K562 (cell line): ENCODE measurements at regions not wholly inside any gene's neighbourhood (a gene's known extent, or its start where the extent isn't known, plus 50 kb on each side); places are given as distances from the start of the nearest gene placed in this dataset.

Experiments
- ATAC-seq: fragments of 200-7000 bp; cut with Tn5 transposase; 3 replicates; pipeline ENCODE4 v1.9.1; 2020; ENCODE audit warnings: moderate library complexity
- BruUV-seq: library from RNA; stranded (reverse); fragments of 400-500 nt; replicated peaks from 2 replicates; lab custom pipeline; 2021; lab: Mats Ljungman, UMichigan
- CTCF ChIA-PET: fragments of 300-600 bp; formaldehyde crosslinking; extraction: SDS; loops from one replicate; lab custom pipeline; 2021; ENCODE audit warnings: low intra/inter-chr PET ratio; lab: Yijun Ruan, JAX
- POLR2A ChIA-PET: fragments of 300-600, 350-650 bp; sonication (Branson Sonifier 250); formaldehyde crosslinking; extraction: SDS; loops from one replicate; lab custom pipeline; 2021; ENCODE audit warnings: antibody characterized with exemption, inconsistent platforms; lab: Yijun Ruan, JAX
- DNase-seq, 4 experiments: peaks; one replicate each; pipeline versions ENCODE4 v3.0.0 to v3.0.0-alpha.2; 2011 to 2018; ENCODE audit warnings: low spot score in 3 of 4, mixed read lengths in 3 of 4; ENCODE audit errors: extremely low read depth in 1 of 4
- FAIRE-seq: peaks from 2 replicates; lab custom pipeline; 2011; peaks lifted over from hg19 to GRCh38; lab: Jason Lieb, UNC
- H2AFZ ChIP-seq: 2 replicates; pipeline ENCODE4 v1.6.0; 2011; ENCODE audit warnings: low read depth, low read length, control low read depth, inconsistent platforms
- H3K27ac ChIP-seq: fragments of 200-600 bp; 3 replicates; pipeline ENCODE4 v1.8.0; 2011; ENCODE audit warnings: low read depth, mild to moderate bottlenecking, control low read depth, inconsistent platforms, low read length, moderate library complexity, mixed read lengths; ENCODE audit errors: extremely low read depth
- H3K27me3 ChIP-seq, 2 experiments: fragments of 300-600 bp in 1 of 2; 2 replicates in 1 of 2; 3 replicates in 1 of 2; pipeline versions ENCODE4 v1.6.0 to v1.8.0; 2011; ENCODE audit warnings: inconsistent platforms in 2 of 2, low read length in 2 of 2, mild to moderate bottlenecking in 1 of 2, mixed read lengths in 1 of 2, moderate library complexity in 1 of 2; ENCODE audit not compliant: control insufficient read depth in 2 of 2, insufficient read depth in 2 of 2
- H3K36me3 ChIP-seq: fragments of 300-600 bp; 3 replicates; pipeline ENCODE4 v1.8.0; 2011; ENCODE audit warnings: mild to moderate bottlenecking, low read length, inconsistent platforms; ENCODE audit not compliant: control insufficient read depth, insufficient read depth
- H3K4me1 ChIP-seq, 2 experiments: fragments of 200-600 bp in 1 of 2; replicated peaks in 1 of 2; 2 replicates in 1 of 2; 3 replicates in 1 of 2; pipeline versions ENCODE4 v1.5.1 to v1.8.0; 2011; ENCODE audit warnings: inconsistent platforms in 2 of 2, low read length in 2 of 2, mild to moderate bottlenecking in 1 of 2, mixed read lengths in 1 of 2, moderate library complexity in 1 of 2; ENCODE audit not compliant: control insufficient read depth in 2 of 2, insufficient read depth in 2 of 2
- H3K4me2 ChIP-seq: 2 replicates; pipeline ENCODE4 v1.6.1; 2011; ENCODE audit warnings: low read length, control low read depth, inconsistent platforms, mixed read lengths; ENCODE audit not compliant: insufficient read depth
- H3K4me3 ChIP-seq: fragments of 200-600 bp; sonication (generic), shearing (Covaris generic); 2 replicates; pipeline ENCODE4 v1.5.1; 2016; ENCODE audit warnings: control low read depth, inconsistent platforms
- H3K79me2 ChIP-seq: fragments of 200-600 bp; 3 replicates; pipeline ENCODE4 v1.8.0; 2011; ENCODE audit warnings: low read length, inconsistent platforms; ENCODE audit not compliant: control insufficient read depth, insufficient read depth
- H3K9ac ChIP-seq, 2 experiments: 2 replicates each; pipeline versions ENCODE4 v1.6.0 to v1.6.1; 2011; ENCODE audit warnings: low read depth in 2 of 2, low read length in 2 of 2, control low read depth in 1 of 2, inconsistent platforms in 1 of 2, mild to moderate bottlenecking in 1 of 2, mixed read lengths in 1 of 2; ENCODE audit not compliant: insufficient read depth in 1 of 2
- H3K9me1 ChIP-seq: one replicate; pipeline ENCODE4 v1.6.0; 2011; ENCODE audit warnings: inconsistent platforms, mild to moderate bottlenecking, low read length, moderate library complexity; ENCODE audit not compliant: control insufficient read depth, insufficient read depth
- H3K9me3 ChIP-seq: replicated peaks from 2 replicates; pipeline ENCODE4 v1.5.1; 2011; ENCODE audit warnings: low read depth, low read length, inconsistent platforms; ENCODE audit not compliant: control insufficient read depth, insufficient read depth
- H4K20me1 ChIP-seq: replicated peaks from 2 replicates; pipeline ENCODE4 v1.6.1; 2011; ENCODE audit warnings: low read length, inconsistent platforms, mixed read lengths; ENCODE audit not compliant: control insufficient read depth, insufficient read depth
- CBFA2T2 ChIP-seq: fragments of 450-650 bp; conservative IDR thresholded peaks from 2 replicates; pipeline ENCODE4 v1.6.1; 2017; ENCODE audit warnings: mild to moderate bottlenecking
- MED1 ChIP-seq: sonication (generic); formaldehyde crosslinking; IDR thresholded peaks from 2 replicates; pipeline ENCODE4 v1.8.1; 2023; ENCODE audit warnings: missing genetic modification reagents, borderline replicate concordance
- NFE2L1 ChIP-seq: fragments of 450-650 bp; IDR thresholded peaks from 2 replicates; pipeline ENCODE4 v1.6.1; 2016; ENCODE audit warnings: missing genetic modification characterization, low read depth, mild to moderate bottlenecking, missing compliant biosample characterization, moderate library complexity, borderline replicate concordance
- NR2C1 ChIP-seq, 2 experiments: fragments of 450-650 bp; IDR thresholded peaks; 2 replicates each; pipeline ENCODE4 v1.6.1; 2017; ENCODE audit warnings: mild to moderate bottlenecking in 2 of 2, antibody characterized with exemption in 1 of 2, inconsistent platforms in 1 of 2, missing compliant biosample characterization in 1 of 2, missing genetic modification characterization in 1 of 2
- NRF1 ChIP-seq, 2 experiments: fragments of 450-650 bp; IDR thresholded peaks in 1 of 2; conservative IDR thresholded peaks in 1 of 2; 2 replicates each; pipeline ENCODE4 v1.6.1; 2014; ENCODE audit warnings: mild to moderate bottlenecking in 2 of 2
- RCOR1 ChIP-seq, 2 experiments: IDR thresholded peaks; 2 replicates each; pipeline ENCODE4 v1.6.1; 2012; ENCODE audit warnings: low read depth in 2 of 2, low read length in 2 of 2, borderline replicate concordance in 1 of 2, improper control_type of control experiment in 1 of 2
- SMAD2 ChIP-seq: fragments of 150-350 bp; IDR thresholded peaks from 2 replicates; pipeline ENCODE4 v1.6.1; 2014; ENCODE audit warnings: low read depth, mild to moderate bottlenecking, low read length
- SMARCB1 ChIP-seq: IDR thresholded peaks from 2 replicates; pipeline ENCODE4 v1.6.1; 2011; ENCODE audit warnings: improper control_type of control experiment, low read depth; ENCODE audit not compliant: insufficient read length
- SNRNP70 ChIP-seq: fragments of 200-400 bp; formaldehyde crosslinking; optimal IDR thresholded peaks from 2 replicates; pipeline ENCODE3; 2017; ENCODE audit warnings: low read depth, low read length
- XRCC3 ChIP-seq: fragments of 450-650 bp; IDR thresholded peaks from 2 replicates; pipeline ENCODE4 v1.6.1; 2017; ENCODE audit warnings: mild to moderate bottlenecking, moderate library complexity
- ZC3H11A ChIP-seq: IDR thresholded peaks from 2 replicates; pipeline ENCODE4 v1.6.1; 2012; ENCODE audit warnings: low read depth, low read length, improper control_type of control experiment
- ZNF232 ChIP-seq: sonication (generic); formaldehyde crosslinking; IDR thresholded peaks from 2 replicates; pipeline ENCODE4 v1.8.0; 2022; ENCODE audit warnings: mild to moderate bottlenecking, missing genetic modification reagents
- ZNF263 ChIP-seq: sonication (generic); formaldehyde crosslinking; IDR thresholded peaks from 2 replicates; pipeline ENCODE4 v1.8.0; 2022; ENCODE audit warnings: mild to moderate bottlenecking, missing genetic modification reagents, borderline replicate concordance
- ZNF280A ChIP-seq: fragments of 450-650 bp; IDR thresholded peaks from 2 replicates; pipeline ENCODE4 v1.6.1; 2018; ENCODE audit warnings: mild to moderate bottlenecking, low read depth; ENCODE audit not compliant: partially characterized antibody
- ZNF507 ChIP-seq: conservative IDR thresholded peaks from 2 replicates; pipeline ENCODE4 v1.6.1; 2017; ENCODE audit warnings: missing genetic modification characterization, missing compliant biosample characterization
- ZNF561 ChIP-seq: fragments of 450-650 bp; formaldehyde crosslinking; conservative IDR thresholded peaks from 2 replicates; pipeline ENCODE4 v1.4.0; 2020; ENCODE audit warnings: mild to moderate bottlenecking, moderate library complexity
- ZNF696 ChIP-seq: fragments of 250-450 bp; sonication (Bioruptor Pico); conservative IDR thresholded peaks from 2 replicates; pipeline ENCODE4 v1.4.0; 2020; ENCODE audit warnings: mild to moderate bottlenecking, moderate library complexity
- in situ Hi-C: fragments of 300-500 bp; cut with MboI; formaldehyde crosslinking; loops from 4 replicates; pipeline ENCODE4 v1.15.0; 2018; ENCODE audit warnings: inconsistent platforms, mixed read lengths
- intact Hi-C: fragments of 100-400 bp; cut with micrococcal nuclease; formaldehyde crosslinking; loops from 2 replicates; pipeline ENCODE4 v1.14.2; 2022
- TF ChIP-seq, protein P1 (sequence below), 2 experiments: IDR thresholded peaks; 2 replicates each; pipeline ENCODE4 v1.6.1; 2012; ENCODE audit warnings: improper control_type of control experiment in 2 of 2, low read depth in 2 of 2, low read length in 2 of 2, borderline replicate concordance in 1 of 2

DNA sequence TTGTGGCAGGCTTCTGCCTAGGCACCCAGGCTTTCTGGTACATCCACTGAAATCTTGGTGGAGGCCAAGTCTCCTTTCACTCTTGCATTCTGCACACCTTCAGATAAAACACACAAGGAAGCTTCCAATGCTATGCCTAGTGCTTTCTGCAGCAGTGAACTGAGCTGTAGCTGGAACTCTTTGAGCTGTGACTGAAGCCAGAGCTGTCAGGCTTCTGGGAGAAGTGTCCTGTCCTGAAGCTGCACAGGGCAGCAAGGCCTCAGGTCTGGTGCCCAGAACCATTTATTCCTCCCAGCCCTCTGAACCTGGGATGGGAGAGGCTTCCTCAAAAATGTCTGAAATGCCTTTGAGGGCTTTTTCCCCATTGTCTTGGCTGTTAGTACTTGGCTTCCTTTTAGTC is 941.7 kb downstream of the LRFN5 start:
- intact Hi-C loops (no loop called here), in situ Hi-C loops (no loop called here)
- no peaks in the 10 kb centered on the region for H3K9me1 ChIP-seq
- H3K4me2 ChIP-seq = no peak overlapping the region
- ATAC-seq (no peak), FAIRE-seq (no peak), DNase-seq (no peak)
- no peaks in the 10 kb centered on the region for H3K36me3 ChIP-seq
- no peaks in the 10 kb centered on the region for H3K4me1 ChIP-seq
- H3K27me3 ChIP-seq = no peaks in the 10 kb centered on the region
- no peaks in the 10 kb centered on the region for H4K20me1 ChIP-seq
- BruUV-seq = no TSS peak
- ChIA-PET POLR2A (no interaction called here), CTCF (no interaction called here)
- no peaks in the 10 kb centered on the region for H3K9me3 ChIP-seq
- TF ChIP-seq ZNF696 (CRISPR knock-in tag) (no peak), SMAD2 (no peak), CBFA2T2 (no peak), SNRNP70 (no peak), ZNF232 (no peak), ZNF263 (no peak), NR2C1 (IDR thresholded peaks at IDR 0.05) (no peak), NR2C1 (tag; IDR thresholded peaks at IDR 0.05) (no peak), MED1 (CRISPR knock-in tag) (no peak), ZNF507 (tag) (no peak), XRCC3 (no peak), ZC3H11A (no peak), ZNF280A (no peak), NFE2L1 (no peak), ZNF561 (CRISPR knock-in tag) (no peak), RCOR1 (IDR thresholded peaks at IDR 0.05; ENCODE audit: borderline replicate concordance in 1 of 2, low read depth in 2 of 2, low read length in 2 of 2) (no peak), NRF1 (conservative IDR thresholded peaks at IDR 0.05 in 1 of 2, IDR thresholded peaks at IDR 0.05 in 1 of 2) (no peak), SMARCB1 (no peak)
- TF ChIP-seq, protein P1, sequence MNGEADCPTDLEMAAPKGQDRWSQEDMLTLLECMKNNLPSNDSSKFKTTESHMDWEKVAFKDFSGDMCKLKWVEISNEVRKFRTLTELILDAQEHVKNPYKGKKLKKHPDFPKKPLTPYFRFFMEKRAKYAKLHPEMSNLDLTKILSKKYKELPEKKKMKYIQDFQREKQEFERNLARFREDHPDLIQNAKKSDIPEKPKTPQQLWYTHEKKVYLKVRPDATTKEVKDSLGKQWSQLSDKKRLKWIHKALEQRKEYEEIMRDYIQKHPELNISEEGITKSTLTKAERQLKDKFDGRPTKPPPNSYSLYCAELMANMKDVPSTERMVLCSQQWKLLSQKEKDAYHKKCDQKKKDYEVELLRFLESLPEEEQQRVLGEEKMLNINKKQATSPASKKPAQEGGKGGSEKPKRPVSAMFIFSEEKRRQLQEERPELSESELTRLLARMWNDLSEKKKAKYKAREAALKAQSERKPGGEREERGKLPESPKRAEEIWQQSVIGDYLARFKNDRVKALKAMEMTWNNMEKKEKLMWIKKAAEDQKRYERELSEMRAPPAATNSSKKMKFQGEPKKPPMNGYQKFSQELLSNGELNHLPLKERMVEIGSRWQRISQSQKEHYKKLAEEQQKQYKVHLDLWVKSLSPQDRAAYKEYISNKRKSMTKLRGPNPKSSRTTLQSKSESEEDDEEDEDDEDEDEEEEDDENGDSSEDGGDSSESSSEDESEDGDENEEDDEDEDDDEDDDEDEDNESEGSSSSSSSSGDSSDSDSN (IDR thresholded peaks at IDR 0.05; ENCODE audit: borderline replicate concordance in 1 of 2, low read depth in 2 of 2, low read length in 2 of 2) = no peak
- no peak overlapping the region for H3K9ac ChIP-seq
- no peak overlapping the region for H3K4me3 ChIP-seq
- H3K27ac ChIP-seq = no peak overlapping the region
- H3K79me2 ChIP-seq = no peaks in the 10 kb centered on the region
- H2AFZ ChIP-seq = no peak overlapping the region
